Umbilical cord (tissue), 1 donor: ENCODE measurements at regions not wholly inside any gene's neighbourhood (a gene's known extent, or its start where the extent isn't known, plus 50 kb on each side); places are given as distances from the start of the nearest gene placed in this dataset.

ENCODE experiments used
- DNase-seq: peaks from one replicate; pipeline ENCODE4 v3.0.0-alpha.2; 2015; ENCODE audit warnings: low spot score

DNA sequence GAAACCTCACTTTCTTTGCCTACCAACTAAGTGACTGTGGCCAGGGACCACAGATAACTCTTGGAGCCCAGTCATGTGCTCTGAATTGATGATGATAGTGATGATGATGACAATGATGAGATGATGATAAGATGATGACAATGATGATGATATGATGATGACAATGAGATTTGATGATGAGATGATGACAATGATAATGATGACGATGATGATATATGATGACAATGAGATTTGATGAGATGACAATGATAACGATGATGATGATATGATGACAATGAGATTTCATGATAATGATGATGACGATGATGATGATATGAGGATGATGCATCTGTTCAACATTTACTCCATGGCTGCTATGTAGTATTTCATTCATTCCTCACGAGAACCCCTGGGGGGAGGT, 213.0 kb downstream of the ERCC6L2 start:
- DNase-seq = no peak

DNA sequence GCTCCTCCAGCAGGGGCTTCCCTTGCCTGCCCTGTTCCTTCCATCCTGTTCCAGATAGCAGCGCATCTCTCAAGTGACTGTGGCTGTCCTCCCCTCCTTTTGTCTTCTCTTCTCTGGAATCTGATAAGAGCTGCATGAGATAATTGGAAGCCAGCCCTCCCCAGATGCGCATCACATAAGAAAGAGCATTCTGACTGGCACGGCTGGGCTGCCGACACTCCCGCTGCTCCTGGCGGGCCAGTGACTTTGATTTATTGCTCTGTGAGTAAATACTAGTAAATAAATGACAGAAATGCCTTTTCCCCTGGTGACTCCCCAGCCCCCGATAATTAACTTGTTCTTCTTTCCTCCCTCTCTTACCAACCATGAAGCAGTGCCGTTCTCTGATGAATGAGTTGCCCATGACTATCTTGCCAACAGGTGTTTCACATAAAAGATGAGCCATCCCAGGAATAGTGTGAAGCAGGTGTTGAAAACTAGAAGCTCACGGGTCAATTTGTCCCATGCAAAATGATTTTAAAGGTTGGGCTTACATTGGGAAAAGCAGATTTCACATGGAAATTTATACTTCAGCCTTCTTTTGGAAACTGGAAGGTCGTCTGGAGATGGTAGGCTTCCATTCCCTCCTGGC, 212.3 kb downstream of the ERCC6L2 start:
- no peak for DNase-seq

GRCh38 chr9:96086936-96087571, 211.6 kb downstream of the ERCC6L2 start:
- no peak for DNase-seq

GRCh38 chr9:96085491-96086143, 210.1 kb downstream of the ERCC6L2 start:
- DNase-seq = no peak

DNA sequence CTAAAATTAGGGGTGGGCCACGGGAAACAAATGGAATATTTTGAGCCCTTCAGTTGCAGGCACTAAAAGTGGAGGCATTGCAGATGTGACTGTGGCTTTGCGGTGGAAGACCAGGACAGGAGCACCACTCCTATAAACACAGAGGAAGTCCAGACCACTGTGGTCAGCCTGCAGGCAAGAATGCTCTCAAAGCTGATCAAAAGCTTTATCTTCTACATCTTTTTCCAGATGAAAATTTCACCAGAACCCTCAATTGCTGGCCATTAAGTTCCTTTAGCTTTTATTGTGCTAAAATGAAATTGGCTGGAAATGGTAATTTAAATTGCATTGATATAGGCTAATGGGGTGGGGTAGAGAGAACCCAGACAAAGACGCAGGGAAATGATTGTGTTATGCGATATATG, 208.8 kb downstream of the ERCC6L2 start:
- peak; percentile 80 for DNase-seq

DNA sequence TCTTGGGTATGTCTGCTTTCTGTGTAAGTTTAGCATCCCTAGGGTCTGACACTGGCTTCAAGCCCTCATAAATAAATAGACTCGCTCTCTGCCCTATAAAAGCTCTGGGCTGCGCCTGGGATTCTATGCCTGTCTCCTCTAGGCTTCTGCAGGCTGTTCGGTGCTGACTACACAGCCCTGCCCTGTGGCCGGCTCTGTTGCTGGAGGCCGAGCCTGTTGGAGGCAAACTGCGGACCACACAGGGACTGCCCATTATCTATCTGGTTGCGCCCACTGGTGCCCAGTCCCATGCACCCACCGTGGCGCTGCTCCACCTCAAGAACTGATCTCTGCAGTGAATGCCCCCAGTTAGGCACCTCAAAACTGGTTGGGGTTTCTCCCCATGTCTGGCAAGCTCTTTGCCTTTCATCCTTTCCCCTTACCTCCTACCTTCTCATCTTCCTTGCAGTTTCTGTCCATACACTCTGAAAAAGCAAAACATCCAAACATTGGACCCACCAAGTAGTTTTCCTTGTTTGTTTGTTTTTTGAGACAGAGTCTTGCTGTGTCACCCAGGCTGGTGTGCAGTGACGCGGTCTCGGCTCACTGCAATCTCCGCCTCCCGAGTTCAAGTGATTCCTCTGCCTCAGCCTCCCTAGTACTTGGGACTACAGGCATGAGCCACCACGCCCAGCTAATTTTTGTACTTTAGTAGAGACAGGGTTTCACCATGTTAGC, 207.2 kb downstream of the ERCC6L2 start:
- DNase-seq = no peak

GRCh38 chr9:96080364-96080763, 204.9 kb downstream of the ERCC6L2 start:
- peak; percentile 47 for DNase-seq

GRCh38 chr9:96079779-96080178, 204.3 kb downstream of the ERCC6L2 start:
- peak; percentile 59 for DNase-seq

GRCh38 chr9:96078897-96079490, 203.5 kb downstream of the ERCC6L2 start:
- peak; percentile 71 for DNase-seq

DNA sequence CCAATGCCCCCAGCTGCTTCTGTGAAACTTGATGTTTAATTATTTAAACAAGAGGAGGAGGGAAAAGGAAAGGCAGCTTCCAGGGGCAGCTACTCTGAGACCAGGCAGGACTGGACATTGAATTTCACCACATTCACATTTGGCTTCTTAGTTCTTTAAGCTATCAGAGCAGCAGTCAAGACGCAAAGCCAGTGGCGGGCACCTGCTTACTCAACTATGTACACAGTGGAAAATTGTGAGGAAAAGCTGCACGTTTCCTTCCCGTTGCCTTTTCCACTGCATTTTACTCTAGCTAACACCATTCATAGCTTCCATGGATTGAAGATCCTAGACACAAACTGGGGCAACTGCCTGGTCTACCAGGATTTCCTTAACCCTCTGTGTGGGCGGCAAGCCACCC, 200.3 kb downstream of the ERCC6L2 start:
- no peak for DNase-seq

DNA sequence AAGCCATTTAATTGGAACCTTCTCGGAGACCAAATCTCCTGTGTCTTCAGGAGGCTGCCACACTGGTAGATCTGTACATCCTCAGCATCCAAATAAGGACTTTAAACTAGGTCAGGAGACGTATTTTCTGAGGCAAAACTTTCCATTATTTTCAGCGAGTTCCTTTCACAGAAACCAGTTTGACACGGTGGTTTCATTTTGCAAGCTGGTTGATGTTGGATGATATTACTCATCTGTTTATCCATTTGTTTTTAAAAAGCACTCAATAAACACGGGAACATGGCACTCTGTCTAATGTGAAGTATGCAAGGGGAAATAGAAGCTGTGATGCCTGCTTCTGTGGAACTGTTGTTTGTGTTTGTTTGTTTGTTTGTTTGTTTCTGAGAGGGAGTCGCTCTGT, 199.6 kb downstream of the ERCC6L2 start:
- DNase-seq = no peak

- DNase-seq = peak; percentile 95
These were observed 198.3 kb downstream of the ERCC6L2 start for GRCh38 chr9:96073531-96074480.

DNA sequence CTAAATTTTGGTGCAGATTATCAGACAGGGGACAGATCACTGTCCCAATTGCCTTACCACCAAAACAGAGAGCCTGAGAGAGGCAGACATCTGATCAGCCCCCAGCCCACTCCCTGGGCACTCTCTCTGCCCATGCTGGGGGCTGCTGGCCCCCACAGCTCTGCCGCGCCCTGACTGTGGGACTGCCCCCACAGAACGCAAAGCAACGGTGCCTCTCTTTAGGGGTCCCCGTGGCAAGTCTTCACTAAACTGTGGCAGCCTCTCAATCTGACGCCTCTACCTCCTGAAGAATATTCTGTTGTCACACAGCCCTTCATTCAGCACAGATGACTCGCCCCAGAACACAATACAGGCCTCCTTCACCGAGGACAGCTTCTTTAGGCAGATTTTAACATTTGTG, 197.4 kb downstream of the ERCC6L2 start:
- no peak for DNase-seq

DNA sequence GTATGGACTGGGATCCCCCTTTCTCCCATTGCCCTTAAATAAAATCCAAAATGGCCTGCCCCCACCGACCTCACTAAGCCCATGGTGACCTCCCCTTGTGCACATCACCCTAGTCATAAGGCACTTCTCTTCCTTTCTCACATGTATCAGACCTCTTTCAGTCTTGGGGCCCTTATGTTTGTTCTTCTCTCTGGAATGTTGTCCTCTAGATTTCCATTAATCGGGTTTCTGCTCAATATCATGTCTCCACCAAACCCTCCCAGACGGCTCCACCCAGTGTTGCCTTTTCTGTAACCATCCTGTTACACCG, 196.3 kb downstream of the ERCC6L2 start:
- DNase-seq = peak; percentile 65

DNA sequence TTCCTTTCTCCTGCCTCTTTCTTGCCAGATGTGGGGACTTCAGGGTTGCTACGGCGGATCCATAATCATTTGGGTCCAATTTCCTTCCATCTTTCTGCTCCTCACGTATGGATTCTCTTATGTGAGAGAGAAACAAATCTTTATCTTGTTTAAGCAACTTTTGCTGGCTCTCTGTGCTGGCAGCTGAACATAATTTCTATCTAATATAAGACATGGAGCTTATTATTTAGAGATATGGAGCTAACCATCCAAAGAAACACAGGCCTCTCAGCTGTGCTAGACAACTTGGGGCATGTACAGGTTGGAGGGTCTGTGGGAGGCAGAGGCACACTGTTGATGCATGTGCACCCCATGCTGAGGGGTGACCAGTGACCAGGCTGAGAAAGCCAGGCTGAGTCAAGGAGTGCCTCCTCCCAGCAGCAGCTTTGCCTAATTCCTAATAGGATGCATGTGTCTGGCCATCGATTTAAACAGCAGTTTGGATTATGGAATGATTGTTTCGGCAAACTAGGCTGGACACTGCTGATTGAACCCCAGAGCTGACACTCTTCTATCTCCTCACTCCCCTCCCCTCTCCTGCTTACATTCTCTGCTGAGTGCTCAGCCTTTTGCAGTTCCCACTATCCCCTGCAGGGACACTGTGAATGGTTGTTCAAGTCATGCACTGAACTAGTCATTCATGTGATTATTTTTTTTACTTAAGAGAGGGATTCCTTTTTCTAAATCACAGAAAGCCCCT, 195.8 kb downstream of the ERCC6L2 start:
- DNase-seq = peak; percentile 84

DNA sequence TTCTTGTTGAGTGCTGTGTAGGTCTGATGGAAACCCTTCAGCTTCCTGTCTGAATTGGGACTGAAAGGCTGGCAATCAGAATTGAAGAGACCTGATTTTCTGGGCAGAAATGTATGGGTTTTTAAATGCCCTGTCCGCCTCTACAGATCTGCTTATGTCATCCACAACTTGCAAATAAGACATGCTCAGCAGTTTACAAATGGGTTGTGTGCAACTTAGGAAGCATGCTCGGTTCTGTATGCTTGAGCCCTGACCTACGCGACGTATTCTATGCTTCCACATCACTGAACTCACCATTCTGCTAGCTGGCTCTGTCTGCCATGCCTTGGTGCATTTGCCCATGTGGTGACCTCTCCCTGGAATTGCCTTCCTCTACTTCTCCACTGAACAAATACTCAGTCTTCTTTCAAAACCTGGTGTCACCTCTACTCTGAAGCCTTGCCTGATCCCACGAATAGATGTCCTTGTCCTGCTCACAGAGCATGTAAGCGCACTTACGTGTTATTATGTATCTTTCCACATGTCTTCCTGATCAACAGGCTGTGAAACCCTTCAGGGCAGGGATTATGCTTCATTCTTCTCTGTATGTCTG, 194.2 kb downstream of the ERCC6L2 start:
- DNase-seq = no peak

DNA sequence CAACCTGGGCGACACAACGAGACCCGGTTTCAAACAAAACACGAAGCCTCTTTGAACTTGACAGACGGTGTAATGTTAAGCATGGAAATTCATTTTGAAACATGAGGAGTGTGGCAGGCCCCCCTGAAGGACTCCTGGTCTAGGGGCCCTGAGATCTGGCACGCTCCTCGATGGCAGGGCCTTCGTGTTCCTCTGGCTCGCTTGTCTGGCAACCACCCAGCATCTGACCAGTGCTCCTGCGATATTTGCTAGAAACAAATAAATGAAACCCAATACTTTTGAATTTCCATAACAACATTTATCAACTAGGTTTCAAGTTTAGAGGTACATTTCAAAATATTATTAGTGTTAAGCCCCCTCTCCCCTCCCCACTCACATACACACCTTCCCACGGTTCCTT, 193.0 kb downstream of the ERCC6L2 start:
- DNase-seq = no peak

- no peak for DNase-seq
These were observed 192.1 kb downstream of the ERCC6L2 start for GRCh38 chr9:96067600-96067999.

DNA sequence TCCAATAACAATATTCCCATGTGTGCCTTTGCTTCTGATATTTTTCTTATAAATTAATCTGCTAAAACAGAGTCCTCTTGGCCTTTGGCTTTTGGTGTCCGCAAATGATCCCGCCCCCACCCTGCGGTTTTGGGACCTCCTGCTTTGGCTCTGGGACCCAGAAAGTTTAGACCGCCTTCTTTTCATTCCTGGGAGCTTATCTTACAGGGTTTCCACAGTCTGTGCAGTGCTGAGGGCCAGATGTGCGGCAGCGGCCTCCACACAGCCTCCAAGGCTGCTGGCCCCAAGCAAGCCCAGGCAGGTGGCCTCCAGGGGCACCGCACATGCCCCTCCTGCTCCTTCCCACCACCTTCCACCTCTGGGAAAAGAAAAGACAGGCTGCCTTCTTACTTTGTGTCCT, 191.5 kb downstream of the ERCC6L2 start:
- DNase-seq = peak; percentile 63
